ENCODE measurements at regions not wholly inside any gene's neighbourhood (a gene's known extent, or its start where the extent isn't known, plus 50 kb on each side); places are given as distances from the start of the nearest gene placed in this dataset.

GRCh38 chr13:80939581-80939980 is 598.7 kb upstream of the SPRY2 start:
- TF ChIP-seq EZH2 (IDR thresholded peaks at IDR 0.05; ENCODE audit: borderline replicate concordance, low read depth, low read length, severe bottlenecking) (no peak), POLR2A (IDR thresholded peaks at IDR 0.05; ENCODE audit: low read depth, low read length) (no peak), CTCF (IDR thresholded peaks at IDR 0.05; ENCODE audit: extremely low read depth in 1 of 2, insufficient read depth in 1 of 2, low read depth in 1 of 2, low read length in 2 of 2) (no peak)

Data from endothelial cell of umbilical vein (primary cell).